Spleen (tissue), 11 donors: ENCODE measurements at regions not wholly inside any gene's neighbourhood (a gene's known extent, or its start where the extent isn't known, plus 50 kb on each side); places are given as distances from the start of the nearest gene placed in this dataset.

ENCODE experiments used
- DNase-seq: peaks from one replicate; pipeline ENCODE4 v3.0.0-alpha.2; 2020
- H3K27ac ChIP-seq, 8 donors: fragments of 200-600 bp; sonication (generic) in 7 of 8; 1 replicate in 4 of 8; 2 replicates in 4 of 8; pipeline versions ENCODE4 v1.5.0 to v1.8.0; 2016 to 2021; ENCODE audit warnings: inconsistent platforms in 4 of 8, mild to moderate bottlenecking in 4 of 8, moderate library complexity in 1 of 8
- H3K27me3 ChIP-seq, 7 donors: fragments of 200-600 bp; sonication (generic) in 6 of 7; replicated peaks in 1 of 7; 1 replicate in 4 of 7; 2 replicates in 3 of 7; pipeline versions ENCODE4 v1.5.0 to v1.8.0; 2016 to 2021; ENCODE audit warnings: inconsistent platforms in 3 of 7, mild to moderate bottlenecking in 1 of 7
- H3K36me3 ChIP-seq, 6 donors: fragments of 200-600 bp; sonication (generic) in 5 of 6; 1 replicate in 4 of 6; 2 replicates in 2 of 6; pipeline versions ENCODE4 v1.5.0 to v1.8.0; 2016 to 2021; ENCODE audit warnings: inconsistent platforms in 2 of 6
- H3K4me1 ChIP-seq, 6 donors: fragments of 200-600 bp; sonication (generic) in 5 of 6; 1 replicate in 3 of 6; 2 replicates in 3 of 6; pipeline versions ENCODE4 v1.5.0 to v1.8.0; 2016 to 2021; ENCODE audit warnings: inconsistent platforms in 3 of 6
- H3K4me3 ChIP-seq, 8 donors: fragments of 200-600 bp; sonication (generic) in 7 of 8; 1 replicate in 4 of 8; 2 replicates in 4 of 8; pipeline versions ENCODE4 v1.5.0 to v1.8.0; 2016 to 2021; ENCODE audit warnings: inconsistent platforms in 4 of 8, mild to moderate bottlenecking in 4 of 8, moderate library complexity in 2 of 8
- H3K9me3 ChIP-seq, 8 donors: fragments of 200-600 bp; sonication (generic) in 7 of 8; 1 replicate in 4 of 8; 2 replicates in 4 of 8; pipeline versions ENCODE4 v1.5.0 to v1.8.0; 2016 to 2021; ENCODE audit warnings: inconsistent platforms in 4 of 8
- POLR2A ChIP-seq, 3 donors: fragments of 450-650 bp; IDR thresholded peaks; one replicate each; pipeline ENCODE4 v1.5.1; 2017; ENCODE audit warnings: antibody characterized with exemption in 3 of 3, mild to moderate bottlenecking in 1 of 3
- POLR2AphosphoS5 ChIP-seq, 3 donors: sonication (generic); formaldehyde crosslinking; IDR thresholded peaks; one replicate each; pipeline ENCODE4 v1.5.1; 2017; ENCODE audit warnings: antibody characterized with exemption in 3 of 3
- WGBS, 5 donors: extraction: QIAGEN DNeasy Blood & Tissue Kit in 3 of 5; methylation state at CpG; one replicate each; pipeline versions ENCODE4 v1.1.5 to v1.1.7; 2013 to 2018; 5-methylcytosine and 5-hydroxymethylcytosine counted together
- intact Hi-C: fragments of 100-400 bp; cut with DNase I; formaldehyde crosslinking; loops from one replicate; pipeline ENCODE4 v1.15.0; 2023; ENCODE audit warnings: low total_unique reads
- TF ChIP-seq, protein P1 (sequence below), 11 experiments: fragments of 200-600 bp in 7 of 11; fragments of 450-650 bp in 4 of 11; sonication (generic) in 4 of 11; IDR thresholded peaks in 8 of 11; conservative IDR thresholded peaks in 3 of 11; 1 replicate in 7 of 11; 2 replicates in 4 of 11; pipeline versions ENCODE4 v1.4.0 to v1.8.0; 2016 to 2021; ENCODE audit warnings: antibody characterized with exemption in 11 of 11, inconsistent platforms in 4 of 11, mild to moderate bottlenecking in 1 of 11
- donor health status: healthy with polysubstance abuse.
- donor health status: DM: no; HTN: no; CAD: no; lungs with moderate emphysema.
- donor health status: DM: no; HTN: no; CAD: no.
- donor health status: Bipolar disorder and iron deficiency.
- donor health status: healthy.
- donor health status: DM: no; HTN: no; CAD: no.
- donor health status: DM: yes; HTN: yes; CAD: no.

DNA sequence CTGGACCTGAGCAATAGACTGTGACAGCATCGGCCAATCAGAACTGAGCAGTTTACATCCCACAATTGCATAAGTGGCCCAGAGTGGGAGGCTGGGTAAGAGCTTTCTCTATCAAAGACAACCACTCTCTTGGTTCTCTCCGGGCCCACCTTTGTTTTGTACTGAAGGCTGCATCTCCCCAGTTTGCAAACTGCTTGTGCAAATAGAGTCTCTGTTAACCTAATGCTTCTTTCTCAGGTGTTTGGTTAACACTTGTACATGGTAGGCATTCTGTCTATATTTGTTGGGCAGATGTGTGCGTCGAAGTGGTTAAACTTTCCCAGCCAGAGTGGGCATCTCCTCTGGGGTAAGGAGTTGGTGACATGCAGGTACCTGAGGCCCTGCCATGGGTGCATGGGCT is 177.1 kb downstream of the CDH26 start:
- TF ChIP-seq POLR2AphosphoS5 (IDR thresholded peaks at IDR 0.05), result no peak
- TF ChIP-seq, protein P1, sequence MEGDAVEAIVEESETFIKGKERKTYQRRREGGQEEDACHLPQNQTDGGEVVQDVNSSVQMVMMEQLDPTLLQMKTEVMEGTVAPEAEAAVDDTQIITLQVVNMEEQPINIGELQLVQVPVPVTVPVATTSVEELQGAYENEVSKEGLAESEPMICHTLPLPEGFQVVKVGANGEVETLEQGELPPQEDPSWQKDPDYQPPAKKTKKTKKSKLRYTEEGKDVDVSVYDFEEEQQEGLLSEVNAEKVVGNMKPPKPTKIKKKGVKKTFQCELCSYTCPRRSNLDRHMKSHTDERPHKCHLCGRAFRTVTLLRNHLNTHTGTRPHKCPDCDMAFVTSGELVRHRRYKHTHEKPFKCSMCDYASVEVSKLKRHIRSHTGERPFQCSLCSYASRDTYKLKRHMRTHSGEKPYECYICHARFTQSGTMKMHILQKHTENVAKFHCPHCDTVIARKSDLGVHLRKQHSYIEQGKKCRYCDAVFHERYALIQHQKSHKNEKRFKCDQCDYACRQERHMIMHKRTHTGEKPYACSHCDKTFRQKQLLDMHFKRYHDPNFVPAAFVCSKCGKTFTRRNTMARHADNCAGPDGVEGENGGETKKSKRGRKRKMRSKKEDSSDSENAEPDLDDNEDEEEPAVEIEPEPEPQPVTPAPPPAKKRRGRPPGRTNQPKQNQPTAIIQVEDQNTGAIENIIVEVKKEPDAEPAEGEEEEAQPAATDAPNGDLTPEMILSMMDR (IDR thresholded peaks at IDR 0.05 in 8 of 11, conservative IDR thresholded peaks at IDR 0.05 in 3 of 11), result no peak
- no peak for TF ChIP-seq POLR2A (IDR thresholded peaks at IDR 0.05)
- no peak for DNase-seq
- intact Hi-C loops, result no loop called here
- Histone ChIP-seq H3K4me3 (no peak overlapping the region), H3K9me3 (no peaks in the 10 kb centered on the region), H3K4me1 (peaks cover 0 to 57% (median 9%) of the 10 kb centered on the region in 6 donors), H3K27ac (no peak overlapping the region), H3K27me3 (peaks cover 0 to 3% (median 0%) of the 10 kb centered on the region in 7 donors), H3K36me3 (no peaks in the 10 kb centered on the region)
- WGBS, 5 donors, result 89 to 99% (median 92%) methylated on average over 4 of the region's 4 CpGs

- Histone ChIP-seq H3K36me3 (no peaks in the 10 kb centered on the region), H3K27me3 (no peaks in the 10 kb centered on the region), H3K4me1 (peaks cover 0 to 46% (median 9%) of the 10 kb centered on the region in 6 donors), H3K27ac (no peak overlapping the region), H3K4me3 (no peak overlapping the region), H3K9me3 (no peaks in the 10 kb centered on the region)
- intact Hi-C loops, result no loop called here
- 53 to 74% (median 55%) methylated on average over 7 of the region's 7 CpGs for WGBS, 5 donors
- TF ChIP-seq POLR2A (IDR thresholded peaks at IDR 0.05), result no peak
- no peak for DNase-seq
These were observed 178.6 kb downstream of the CDH26 start for GRCh38 chr20:60136645-60137401.

DNA sequence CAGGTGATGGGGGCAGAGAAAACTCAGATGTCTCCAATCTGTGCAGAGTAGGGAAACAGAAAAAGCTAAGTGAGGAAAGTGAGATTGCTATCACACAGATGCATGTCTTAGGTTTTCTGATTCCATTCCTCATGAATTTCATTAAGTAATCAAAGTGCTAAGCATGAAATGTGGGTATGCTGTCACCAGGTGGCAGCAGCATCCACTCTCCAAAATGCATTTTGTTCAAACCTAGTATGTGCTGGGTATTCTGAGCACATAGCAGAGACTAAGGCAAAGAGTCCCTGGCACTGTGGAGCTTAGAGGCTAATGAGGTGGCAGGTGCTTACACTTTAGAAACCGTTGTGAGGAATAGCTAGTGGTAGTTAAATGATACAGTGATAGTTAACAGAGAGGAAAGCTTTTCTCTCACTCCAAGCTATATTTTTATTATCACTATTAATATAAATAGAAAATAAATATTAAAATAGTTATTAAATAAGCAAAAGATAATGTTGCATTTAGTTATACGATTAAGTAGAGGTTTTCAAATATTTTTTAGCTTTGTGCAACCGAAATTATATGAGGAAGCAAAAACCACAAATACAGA is 179.5 kb downstream of the CDH26 start:
- intact Hi-C loops, result no loop called here
- Histone ChIP-seq H3K27ac (peak overlapping the region in 2 of 8 donors; percentile 55 to 64), H3K9me3 (no peaks in the 10 kb centered on the region), H3K4me1 (peaks cover 0 to 41% (median 9%) of the 10 kb centered on the region in 6 donors), H3K36me3 (no peaks in the 10 kb centered on the region), H3K27me3 (no peaks in the 10 kb centered on the region), H3K4me3 (peak overlapping the region in 6 of 8 donors; percentile 21 to 64 (median 32))
- TF ChIP-seq POLR2AphosphoS5 (IDR thresholded peaks at IDR 0.05), result no peak
- TF ChIP-seq, protein P1 (IDR thresholded peaks at IDR 0.05 in 8 of 11, conservative IDR thresholded peaks at IDR 0.05 in 3 of 11), result peak in 9 of 11 experiments; percentile 11 to 64 (median 45)
- no peak for TF ChIP-seq POLR2A (IDR thresholded peaks at IDR 0.05)
- WGBS, 5 donors, result 16 to 45% (median 30%) methylated on average over 3 of the region's 3 CpGs
- DNase-seq, result no peak

DNA sequence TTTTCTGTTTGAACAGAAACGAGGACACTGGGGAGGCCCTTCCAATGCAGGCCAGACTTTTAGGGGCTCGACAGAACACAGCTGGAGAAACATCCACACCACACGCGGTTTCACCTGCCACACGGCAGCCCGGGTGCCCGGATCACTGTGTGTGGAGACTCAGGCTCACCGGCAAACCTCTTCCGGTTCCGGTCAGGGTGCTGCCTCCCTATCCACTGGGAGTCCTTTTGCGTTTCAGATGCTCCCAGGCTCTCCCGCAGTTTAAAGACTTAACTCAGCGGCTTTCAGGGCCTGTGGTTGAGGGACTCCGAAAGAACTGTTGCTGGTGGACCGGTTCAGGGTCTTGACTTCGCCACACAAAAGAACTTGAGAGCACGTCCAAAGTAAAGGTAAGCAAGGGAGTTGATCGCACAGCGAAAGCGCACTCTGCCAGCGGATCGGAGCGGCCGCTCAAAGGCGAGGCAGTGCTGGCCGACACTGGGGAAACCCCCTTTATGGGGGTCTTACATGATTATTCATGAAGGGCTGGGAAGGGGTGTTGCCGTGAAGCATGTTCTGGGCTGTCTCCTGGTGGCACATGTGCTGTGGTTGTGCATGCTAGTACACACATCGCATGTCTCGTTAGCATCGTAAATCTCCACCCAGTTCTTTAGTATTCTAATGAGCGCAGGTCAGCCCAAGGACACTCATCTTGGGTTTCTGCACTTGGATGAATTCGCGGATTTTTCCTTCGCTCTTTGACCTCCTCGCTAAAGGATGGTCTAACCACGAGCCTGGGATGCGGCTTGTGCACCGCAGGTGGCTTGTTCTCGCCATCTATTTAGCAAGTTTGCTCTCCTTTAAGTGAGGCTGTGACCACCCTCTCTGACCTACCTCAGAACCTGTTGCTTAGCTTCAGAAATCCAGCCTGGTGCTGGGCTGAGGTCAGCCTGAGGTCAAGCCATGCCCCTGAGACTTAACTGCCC is 180.3 kb downstream of the CDH26 start:
- intact Hi-C loops, result no loop called here
- H3K27ac ChIP-seq, result peak overlapping the region in 2 of 8 donors; percentile 55 to 64
- DNase-seq, result peak; percentile 89
- H3K9me3 ChIP-seq, result no peaks in the 10 kb centered on the region
- H3K27me3 ChIP-seq, result no peaks in the 10 kb centered on the region
- peak in 1 of 3 donors; percentile 12 for TF ChIP-seq POLR2AphosphoS5 (IDR thresholded peaks at IDR 0.05)
- TF ChIP-seq POLR2A (IDR thresholded peaks at IDR 0.05), result no peak
- H3K36me3 ChIP-seq, result no peaks in the 10 kb centered on the region
- peaks cover 0 to 33% (median 9%) of the 10 kb centered on the region in 6 donors for H3K4me1 ChIP-seq
- peak overlapping the region in 6 of 8 donors; percentile 21 to 64 (median 32) for H3K4me3 ChIP-seq
- WGBS, 5 donors, result 61 to 78% (median 70%) methylated on average over 39 of the region's 39 CpGs
